T-cell (primary cell): ENCODE measurements at regions not wholly inside any gene's neighbourhood (a gene's known extent, or its start where the extent isn't known, plus 50 kb on each side); places are given as distances from the start of the nearest gene placed in this dataset.

Source experiments
- ATAC-seq, 4 experiments: fragments of 200-7000 bp in 3 of 4; fragments of 150-1000 bp in 1 of 4; cut with Tn5 transposase; replicated peaks in 1 of 4; 1 replicate in 3 of 4; 2 replicates in 1 of 4; pipeline ENCODE4 v1.10.0; 2021; ENCODE audit warnings: moderate library complexity in 3 of 4, mild to moderate bottlenecking in 2 of 4, moderate number of reproducible peaks in 1 of 4
- CTCF ChIA-PET, 2 donors: fragments of 300-600 bp; sonication (Branson Sonifier 250); formaldehyde crosslinking; loops; one replicate each; lab custom pipeline; 2022; ENCODE audit warnings: antibody characterized with exemption in 2 of 2; lab: Charles Lee
- POLR2A ChIA-PET, 2 donors: fragments of 300-600 bp; sonication (Branson Sonifier 250); formaldehyde crosslinking; loops; one replicate each; lab custom pipeline; 2022; ENCODE audit warnings: antibody characterized with exemption in 2 of 2; lab: Charles Lee
- DNase-seq, 35 experiments: peaks; one replicate each; pipeline versions ENCODE4 v3.0.0 to v3.0.0-alpha.2; 2013 to 2023
- H3K27ac ChIP-seq: one replicate; pipeline ENCODE4 v1.5.1; 2013; ENCODE audit warnings: low read length
- H3K27me3 ChIP-seq, 2 experiments: replicated peaks in 1 of 2; 1 replicate in 1 of 2; 2 replicates in 1 of 2; pipeline versions ENCODE4 v1.6.1 to v1.7.0; 2013; ENCODE audit warnings: low read length in 1 of 2, mixed read lengths in 1 of 2; ENCODE audit not compliant: control insufficient read depth in 2 of 2, insufficient read depth in 2 of 2; ENCODE audit errors: extremely low read depth in 1 of 2
- H3K36me3 ChIP-seq, 2 donors: 1 replicate in 1 of 2; 2 replicates in 1 of 2; pipeline versions ENCODE4 v1.6.1 to v1.7.0; 2013; ENCODE audit warnings: low read length in 1 of 2; ENCODE audit not compliant: control insufficient read depth in 2 of 2, insufficient read depth in 1 of 2; ENCODE audit errors: extremely low read depth in 1 of 2
- H3K4me1 ChIP-seq, 2 experiments: 1 replicate in 1 of 2; 2 replicates in 1 of 2; pipeline versions ENCODE4 v1.6.1 to v1.7.0; 2013; ENCODE audit warnings: low read length in 2 of 2, mixed read lengths in 1 of 2; ENCODE audit not compliant: insufficient read depth in 2 of 2, control insufficient read depth in 1 of 2; ENCODE audit errors: extremely low read depth in 1 of 2
- H3K4me3 ChIP-seq, 2 donors: 1 replicate in 1 of 2; 2 replicates in 1 of 2; pipeline versions ENCODE4 v1.5.1 to v1.7.0; 2013; ENCODE audit warnings: mild to moderate bottlenecking in 2 of 2, low read length in 1 of 2, moderate library complexity in 1 of 2; ENCODE audit not compliant: control insufficient read depth in 1 of 2; ENCODE audit errors: extremely low read depth in 1 of 2
- H3K9me3 ChIP-seq: 2 replicates; pipeline ENCODE4 v1.7.0; 2013
- H3K27ac Mint-ChIP-seq, 2 donors: one replicate each; pipeline ENCODE4 v1.8.0; 2020 to 2021; ENCODE audit warnings: mild to moderate bottlenecking in 2 of 2, mixed read lengths in 2 of 2
- H3K27me3 Mint-ChIP-seq, 2 donors: one replicate each; pipeline ENCODE4 v1.8.0; 2021 to 2022; ENCODE audit warnings: mixed read lengths in 2 of 2
- H3K36me3 Mint-ChIP-seq: one replicate; pipeline ENCODE4 v1.8.0; 2021; ENCODE audit warnings: mixed read lengths
- H3K4me1 Mint-ChIP-seq, 3 donors: one replicate each; pipeline ENCODE4 v1.8.0; 2020 to 2022; ENCODE audit warnings: mixed read lengths in 3 of 3, mild to moderate bottlenecking in 1 of 3
- H3K4me3 Mint-ChIP-seq, 3 donors: one replicate each; pipeline ENCODE4 v1.8.0; 2020 to 2022; ENCODE audit warnings: mild to moderate bottlenecking in 3 of 3, mixed read lengths in 3 of 3, moderate library complexity in 3 of 3
- H3K9me3 Mint-ChIP-seq, 3 donors: one replicate each; pipeline ENCODE4 v1.8.0; 2020 to 2022; ENCODE audit warnings: mixed read lengths in 3 of 3
- WGBS: methylation state at CpG from one replicate; pipeline ENCODE4 v1.1.5; 2013; ENCODE audit warnings: missing lambda C conversion rate; ENCODE audit not compliant: insufficient coverage; 5-methylcytosine and 5-hydroxymethylcytosine counted together

GRCh38 chr16:50925758-50926357 lies 184.0 kb downstream of the CYLD start:
- no peak for ATAC-seq
- no CpG with 5 or more reads among the region's 7 CpGs for WGBS
- Histone ChIP-seq H3K27ac (no peak overlapping the region), H3K4me3 (no peak overlapping the region), H3K36me3 (no peaks in the 10 kb centered on the region), H3K27me3 (peaks cover 0 to 21% of the 10 kb centered on the region in 2 experiments), H3K4me1 (no peaks in the 10 kb centered on the region), H3K9me3 (no peaks in the 10 kb centered on the region)
- POLR2A ChIA-PET: no interaction called here
- Mint-ChIP-seq H3K27me3 (peaks cover 5 to 18% of the 10 kb centered on the region in 2 donors), H3K36me3 (no peaks in the 10 kb centered on the region), H3K27ac (no peak overlapping the region), H3K4me3 (no peak overlapping the region), H3K4me1 (no peaks in the 10 kb centered on the region), H3K9me3 (no peaks in the 10 kb centered on the region)
- CTCF ChIA-PET: no interaction called here
- no peak for DNase-seq

- Mint-ChIP-seq H3K27me3 (peaks cover 7 to 20% of the 10 kb centered on the region in 2 donors), H3K9me3 (no peaks in the 10 kb centered on the region), H3K4me3 (no peak overlapping the region), H3K36me3 (no peaks in the 10 kb centered on the region), H3K4me1 (no peaks in the 10 kb centered on the region), H3K27ac (no peak overlapping the region)
- ChIA-PET CTCF (no interaction called here), POLR2A (no interaction called here)
- Histone ChIP-seq H3K27ac (no peak overlapping the region), H3K9me3 (no peaks in the 10 kb centered on the region), H3K36me3 (no peaks in the 10 kb centered on the region), H3K4me3 (no peak overlapping the region), H3K4me1 (no peaks in the 10 kb centered on the region), H3K27me3 (peaks cover 0 to 19% of the 10 kb centered on the region in 2 experiments)
- 83% methylated on average over 7 of the region's 8 CpGs for WGBS
- ATAC-seq (no peak), DNase-seq (no peak)
These were observed 183.1 kb downstream of the CYLD start for GRCh38 chr16:50924759-50925545.

GRCh38 chr16:50917950-50918703 lies 176.2 kb downstream of the CYLD start:
- Mint-ChIP-seq H3K9me3 (no peaks in the 10 kb centered on the region), H3K4me3 (no peak overlapping the region), H3K27me3 (peaks cover 15 to 27% of the 10 kb centered on the region in 2 donors), H3K27ac (no peak overlapping the region), H3K4me1 (no peaks in the 10 kb centered on the region), H3K36me3 (no peaks in the 10 kb centered on the region)
- WGBS: 74% methylated on average over 7 of the region's 16 CpGs
- Histone ChIP-seq H3K27me3 (peaks cover 2 to 15% of the 10 kb centered on the region in 2 experiments), H3K4me1 (no peaks in the 10 kb centered on the region), H3K36me3 (no peaks in the 10 kb centered on the region), H3K27ac (no peak overlapping the region), H3K4me3 (no peak overlapping the region), H3K9me3 (no peaks in the 10 kb centered on the region)
- ChIA-PET POLR2A (no interaction called here), CTCF (no interaction called here)
- no peak for ATAC-seq
- DNase-seq: no peak

DNA sequence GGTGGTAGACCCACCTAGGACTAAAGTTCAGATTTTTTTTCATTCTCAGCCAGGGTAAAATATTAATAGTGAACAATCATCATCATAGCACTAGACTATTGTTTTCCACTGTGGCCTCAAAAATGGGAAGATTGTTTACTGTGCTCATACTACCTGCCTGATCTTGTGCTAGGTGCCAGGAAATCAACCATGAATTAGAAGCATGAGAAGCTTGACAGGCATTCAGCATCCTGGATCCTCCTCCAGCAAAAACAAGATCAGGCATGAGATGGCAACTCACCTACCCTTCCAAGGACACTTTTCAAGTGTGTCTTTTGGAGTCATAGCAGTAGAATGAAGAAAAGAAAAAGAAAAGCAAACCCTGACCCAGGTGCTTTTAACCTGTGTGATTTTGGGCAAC lies 174.2 kb downstream of the CYLD start:
- no peaks in the 10 kb centered on the region for H3K9me3 Mint-ChIP-seq
- ChIA-PET POLR2A (no interaction called here), CTCF (no interaction called here)
- Histone ChIP-seq H3K27ac (no peak overlapping the region), H3K27me3 (peaks cover 2 to 17% of the 10 kb centered on the region in 2 experiments), H3K36me3 (no peaks in the 10 kb centered on the region), H3K4me1 (no peaks in the 10 kb centered on the region), H3K4me3 (no peak overlapping the region), H3K9me3 (no peaks in the 10 kb centered on the region)
- H3K4me3 Mint-ChIP-seq: no peak overlapping the region
- no peak for DNase-seq
- no peak for ATAC-seq
- H3K36me3 Mint-ChIP-seq: no peaks in the 10 kb centered on the region
- H3K4me1 Mint-ChIP-seq: no peaks in the 10 kb centered on the region
- peaks cover 18 to 31% of the 10 kb centered on the region in 2 donors for H3K27me3 Mint-ChIP-seq
- no peak overlapping the region for H3K27ac Mint-ChIP-seq

GRCh38 chr16:50915120-50915519 lies 173.2 kb downstream of the CYLD start:
- no peaks in the 10 kb centered on the region for H3K36me3 ChIP-seq
- H3K27me3 ChIP-seq: peaks cover 2 to 17% of the 10 kb centered on the region in 2 experiments
- H3K4me1 ChIP-seq: no peaks in the 10 kb centered on the region
- no peak overlapping the region for H3K27ac Mint-ChIP-seq
- ATAC-seq (no peak), DNase-seq (no peak)
- H3K27me3 Mint-ChIP-seq: peaks cover 17 to 32% of the 10 kb centered on the region in 2 donors
- no peaks in the 10 kb centered on the region for H3K36me3 Mint-ChIP-seq
- H3K4me3 Mint-ChIP-seq: no peak overlapping the region
- ChIA-PET CTCF (no interaction called here), POLR2A (no interaction called here)
- no peaks in the 10 kb centered on the region for H3K4me1 Mint-ChIP-seq
- H3K9me3 Mint-ChIP-seq: no peaks in the 10 kb centered on the region
- no peak overlapping the region for H3K27ac ChIP-seq
- no CpG with 5 or more reads among the region's 2 CpGs for WGBS
- H3K9me3 ChIP-seq: no peaks in the 10 kb centered on the region
- H3K4me3 ChIP-seq: no peak overlapping the region

GRCh38 chr16:50910736-50911100 lies 168.8 kb downstream of the CYLD start:
- WGBS: 62% methylated on average over 8 of the region's 10 CpGs

More at GRCh38 chr16:50910736-50911100, 168.8 kb downstream of the CYLD start:
- ChIA-PET POLR2A (no interaction called here), CTCF (no interaction called here)
- Mint-ChIP-seq H3K27me3 (peaks cover 8 to 23% of the 10 kb centered on the region in 2 donors), H3K4me3 (no peak overlapping the region), H3K27ac (no peak overlapping the region), H3K36me3 (no peaks in the 10 kb centered on the region), H3K4me1 (no peaks in the 10 kb centered on the region), H3K9me3 (no peaks in the 10 kb centered on the region)
- no peaks in the 10 kb centered on the region for H3K9me3 ChIP-seq
- no peak overlapping the region for H3K4me3 ChIP-seq
- no peaks in the 10 kb centered on the region for H3K36me3 ChIP-seq
- peaks cover 2 to 24% of the 10 kb centered on the region in 2 experiments for H3K27me3 ChIP-seq
- H3K27ac ChIP-seq: no peak overlapping the region
- no peaks in the 10 kb centered on the region for H3K4me1 ChIP-seq
- DNase-seq: no peak
- ATAC-seq: no peak
